Neural cell (in vitro differentiated cells): ENCODE measurements at regions not wholly inside any gene's neighbourhood (a gene's known extent, or its start where the extent isn't known, plus 50 kb on each side); places are given as distances from the start of the nearest gene placed in this dataset.

Source experiments
- H2AFZ ChIP-seq: fragments of 200-600, 300-800 bp; sonication (generic), shearing (Covaris generic); 2 replicates; pipeline ENCODE4 v1.6.0; 2014; ENCODE audit warnings: low read depth, mild to moderate bottlenecking, antibody characterized with exemption, low read length, moderate library complexity
- H3F3A ChIP-seq: fragments of 200-600 bp; shearing (Covaris generic); 2 replicates; pipeline ENCODE4 v1.6.1; 2016; ENCODE audit warnings: mild to moderate bottlenecking, moderate library complexity, mixed read lengths, antibody characterized with exemption, low read length; ENCODE audit not compliant: insufficient read depth, poor library complexity, severe bottlenecking
- H3K27ac ChIP-seq: fragments of 200-600, 300-800 bp; sonication (generic), shearing (Covaris generic); 2 replicates; pipeline ENCODE4 v1.5.1; 2014; ENCODE audit warnings: mild to moderate bottlenecking, low read length, moderate library complexity
- H3K27me3 ChIP-seq: fragments of 300-800, 200-600 bp; sonication (generic), shearing (Covaris generic); 2 replicates; pipeline ENCODE4 v1.6.0; 2014; ENCODE audit warnings: mild to moderate bottlenecking, low read depth, low read length, moderate library complexity; ENCODE audit not compliant: insufficient read depth
- H3K36me3 ChIP-seq: fragments of 300-800, 200-600 bp; sonication (generic), shearing (Covaris generic); 2 replicates; pipeline ENCODE4 v1.5.1; 2014; ENCODE audit warnings: mild to moderate bottlenecking, antibody characterized with exemption, low read length, moderate library complexity; ENCODE audit not compliant: insufficient read depth
- H3K4me2 ChIP-seq: fragments of 300-800, 200-600 bp; sonication (generic), shearing (Covaris generic); 2 replicates; pipeline ENCODE4 v1.6.0; 2014; ENCODE audit warnings: mild to moderate bottlenecking, low read length
- H3K4me3 ChIP-seq: fragments of 300-800, 200-600 bp; sonication (generic), shearing (Covaris generic); 2 replicates; pipeline ENCODE4 v1.5.1; 2014; ENCODE audit warnings: mild to moderate bottlenecking, low read length, moderate library complexity
- H3K79me2 ChIP-seq: fragments of 200-600 bp; shearing (Covaris generic); replicated peaks from 2 replicates; pipeline ENCODE4 v1.6.0; 2014; ENCODE audit warnings: mild to moderate bottlenecking, low read length, moderate library complexity; ENCODE audit not compliant: insufficient read depth
- H3K9ac ChIP-seq: fragments of 300-800, 200-600 bp; sonication (generic), shearing (Covaris generic); 2 replicates; pipeline ENCODE4 v1.6.1; 2016; ENCODE audit warnings: mild to moderate bottlenecking, low read length, mixed read lengths
- H3K9me2 ChIP-seq: fragments of 200-600 bp; shearing (Covaris generic); 2 replicates; pipeline ENCODE4 v1.6.1; 2016; ENCODE audit warnings: mild to moderate bottlenecking, low read length, mixed read lengths; ENCODE audit not compliant: insufficient read depth
- H3K9me3 ChIP-seq: fragments of 200-600, 300-800 bp; sonication (generic), shearing (Covaris generic); 2 replicates; pipeline ENCODE4 v1.6.1; 2016; ENCODE audit warnings: mild to moderate bottlenecking, mixed run types, low read length, moderate library complexity, mixed read lengths
- H4K20me1 ChIP-seq: fragments of 200-600 bp; shearing (Covaris generic); 2 replicates; pipeline ENCODE4 v1.6.1; 2016; ENCODE audit warnings: mild to moderate bottlenecking, mixed run types; ENCODE audit not compliant: insufficient read depth
- EP300 ChIP-seq: fragments of 450-650 bp; conservative IDR thresholded peaks from 2 replicates; pipeline ENCODE4 v1.6.1; 2014; ENCODE audit warnings: antibody characterized with exemption, mild to moderate bottlenecking, moderate library complexity; ENCODE audit not compliant: poor library complexity, severe bottlenecking
- EZH2 ChIP-seq: fragments of 200-600, 300-800 bp; shearing (Covaris generic), sonication (generic); IDR thresholded peaks from 2 replicates; pipeline ENCODE4 v1.6.1; 2014; ENCODE audit warnings: antibody characterized with exemption, low read length, borderline replicate concordance, mild to moderate bottlenecking; ENCODE audit not compliant: insufficient read depth, poor library complexity, severe bottlenecking
- MXI1 ChIP-seq: fragments of 450-650 bp; conservative IDR thresholded peaks from 2 replicates; pipeline ENCODE4 v1.6.1; 2014; ENCODE audit warnings: antibody characterized with exemption, mild to moderate bottlenecking; ENCODE audit not compliant: poor library complexity, severe bottlenecking
- POLR2AphosphoS5 ChIP-seq: IDR thresholded peaks from 2 replicates; pipeline ENCODE4 v1.6.1; 2012
- RAD21 ChIP-seq: fragments of 450-650 bp; conservative IDR thresholded peaks from 2 replicates; pipeline ENCODE4 v1.6.1; 2014; ENCODE audit warnings: antibody characterized with exemption, mild to moderate bottlenecking, moderate library complexity
- SMC3 ChIP-seq: fragments of 450-650 bp; conservative IDR thresholded peaks from 2 replicates; pipeline ENCODE4 v1.6.1; 2014; ENCODE audit warnings: antibody characterized with exemption, mild to moderate bottlenecking, moderate library complexity; ENCODE audit not compliant: poor library complexity
- TAF1 ChIP-seq: IDR thresholded peaks from 2 replicates; pipeline ENCODE4 v1.6.1; 2012; ENCODE audit warnings: low read depth
- TF ChIP-seq, protein P1 (sequence below): IDR thresholded peaks from 2 replicates; pipeline ENCODE4 v1.6.1; 2012; ENCODE audit warnings: borderline replicate concordance
- TF ChIP-seq, protein P2 (sequence below): fragments of 450-650 bp; IDR thresholded peaks from 2 replicates; pipeline ENCODE4 v1.5.1; 2014; ENCODE audit warnings: antibody characterized with exemption, mild to moderate bottlenecking, moderate library complexity; ENCODE audit not compliant: poor library complexity, severe bottlenecking

DNA sequence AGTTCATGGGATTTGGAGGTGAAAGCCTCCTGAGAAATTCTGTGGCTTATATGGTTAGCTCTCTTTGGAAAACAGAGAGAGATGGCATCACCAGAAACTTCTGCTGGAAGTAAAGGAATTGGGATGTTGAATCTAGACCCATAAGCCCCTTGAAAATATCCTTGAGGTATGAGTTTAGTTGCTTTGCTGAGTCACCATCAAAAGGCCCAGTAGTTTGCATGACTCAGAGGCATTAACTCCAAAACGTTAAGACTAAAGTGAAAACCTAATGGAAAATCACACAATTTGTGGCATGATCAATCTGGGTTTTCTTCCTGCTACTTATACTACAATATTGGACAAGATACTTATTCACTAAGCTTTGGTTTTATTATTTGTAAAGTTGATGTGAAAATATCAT lies 349.2 kb upstream of the SALL1 start:
- no peaks in the 10 kb centered on the region for H3F3A ChIP-seq
- TF ChIP-seq, protein P1, sequence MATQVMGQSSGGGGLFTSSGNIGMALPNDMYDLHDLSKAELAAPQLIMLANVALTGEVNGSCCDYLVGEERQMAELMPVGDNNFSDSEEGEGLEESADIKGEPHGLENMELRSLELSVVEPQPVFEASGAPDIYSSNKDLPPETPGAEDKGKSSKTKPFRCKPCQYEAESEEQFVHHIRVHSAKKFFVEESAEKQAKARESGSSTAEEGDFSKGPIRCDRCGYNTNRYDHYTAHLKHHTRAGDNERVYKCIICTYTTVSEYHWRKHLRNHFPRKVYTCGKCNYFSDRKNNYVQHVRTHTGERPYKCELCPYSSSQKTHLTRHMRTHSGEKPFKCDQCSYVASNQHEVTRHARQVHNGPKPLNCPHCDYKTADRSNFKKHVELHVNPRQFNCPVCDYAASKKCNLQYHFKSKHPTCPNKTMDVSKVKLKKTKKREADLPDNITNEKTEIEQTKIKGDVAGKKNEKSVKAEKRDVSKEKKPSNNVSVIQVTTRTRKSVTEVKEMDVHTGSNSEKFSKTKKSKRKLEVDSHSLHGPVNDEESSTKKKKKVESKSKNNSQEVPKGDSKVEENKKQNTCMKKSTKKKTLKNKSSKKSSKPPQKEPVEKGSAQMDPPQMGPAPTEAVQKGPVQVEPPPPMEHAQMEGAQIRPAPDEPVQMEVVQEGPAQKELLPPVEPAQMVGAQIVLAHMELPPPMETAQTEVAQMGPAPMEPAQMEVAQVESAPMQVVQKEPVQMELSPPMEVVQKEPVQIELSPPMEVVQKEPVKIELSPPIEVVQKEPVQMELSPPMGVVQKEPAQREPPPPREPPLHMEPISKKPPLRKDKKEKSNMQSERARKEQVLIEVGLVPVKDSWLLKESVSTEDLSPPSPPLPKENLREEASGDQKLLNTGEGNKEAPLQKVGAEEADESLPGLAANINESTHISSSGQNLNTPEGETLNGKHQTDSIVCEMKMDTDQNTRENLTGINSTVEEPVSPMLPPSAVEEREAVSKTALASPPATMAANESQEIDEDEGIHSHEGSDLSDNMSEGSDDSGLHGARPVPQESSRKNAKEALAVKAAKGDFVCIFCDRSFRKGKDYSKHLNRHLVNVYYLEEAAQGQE: no peak
- no peak for TF ChIP-seq EP300
- no peak for TF ChIP-seq MXI1
- no peak for TF ChIP-seq SMC3
- TF ChIP-seq, protein P2, sequence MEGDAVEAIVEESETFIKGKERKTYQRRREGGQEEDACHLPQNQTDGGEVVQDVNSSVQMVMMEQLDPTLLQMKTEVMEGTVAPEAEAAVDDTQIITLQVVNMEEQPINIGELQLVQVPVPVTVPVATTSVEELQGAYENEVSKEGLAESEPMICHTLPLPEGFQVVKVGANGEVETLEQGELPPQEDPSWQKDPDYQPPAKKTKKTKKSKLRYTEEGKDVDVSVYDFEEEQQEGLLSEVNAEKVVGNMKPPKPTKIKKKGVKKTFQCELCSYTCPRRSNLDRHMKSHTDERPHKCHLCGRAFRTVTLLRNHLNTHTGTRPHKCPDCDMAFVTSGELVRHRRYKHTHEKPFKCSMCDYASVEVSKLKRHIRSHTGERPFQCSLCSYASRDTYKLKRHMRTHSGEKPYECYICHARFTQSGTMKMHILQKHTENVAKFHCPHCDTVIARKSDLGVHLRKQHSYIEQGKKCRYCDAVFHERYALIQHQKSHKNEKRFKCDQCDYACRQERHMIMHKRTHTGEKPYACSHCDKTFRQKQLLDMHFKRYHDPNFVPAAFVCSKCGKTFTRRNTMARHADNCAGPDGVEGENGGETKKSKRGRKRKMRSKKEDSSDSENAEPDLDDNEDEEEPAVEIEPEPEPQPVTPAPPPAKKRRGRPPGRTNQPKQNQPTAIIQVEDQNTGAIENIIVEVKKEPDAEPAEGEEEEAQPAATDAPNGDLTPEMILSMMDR: no peak
- no peak for TF ChIP-seq TAF1
- no peak for TF ChIP-seq EZH2
- no peak for TF ChIP-seq POLR2AphosphoS5
- no peak for TF ChIP-seq RAD21

DNA sequence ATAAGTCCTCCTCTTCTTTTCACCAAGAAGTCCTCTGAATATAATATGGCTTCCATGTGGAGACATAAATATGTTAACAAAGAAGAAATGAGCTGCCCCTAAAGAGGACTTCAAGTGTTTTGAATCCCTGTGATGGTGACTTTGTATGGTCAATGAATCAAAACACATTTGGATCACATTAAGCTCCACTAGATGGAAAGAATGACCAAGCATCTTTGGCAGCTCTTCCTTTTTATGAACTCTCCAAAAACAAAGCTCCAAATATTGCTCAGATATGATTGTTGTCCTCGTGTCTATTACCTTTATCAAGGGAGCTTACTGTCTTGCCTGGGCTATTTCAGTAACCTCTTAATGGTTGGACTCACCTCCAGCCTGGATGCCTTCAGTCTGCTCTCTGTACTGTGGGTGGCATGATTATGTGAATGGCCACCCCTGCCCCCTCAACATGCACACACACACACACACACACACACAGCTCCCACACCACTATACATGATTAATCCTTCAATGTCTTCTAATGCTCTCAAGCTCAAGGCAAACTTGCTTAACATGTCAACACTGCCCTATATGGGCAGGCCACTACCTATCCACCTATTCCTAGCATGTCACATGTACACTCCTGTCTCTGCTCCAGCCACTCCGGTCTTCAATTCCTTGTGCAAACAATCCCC lies 346.6 kb upstream of the SALL1 start:
- Histone ChIP-seq H3K79me2 (no peaks in the 10 kb centered on the region), H3F3A (no peaks in the 10 kb centered on the region), H2AFZ (no peak overlapping the region), H3K36me3 (no peaks in the 10 kb centered on the region), H3K9me3 (no peaks in the 10 kb centered on the region), H3K9me2 (no peaks in the 10 kb centered on the region), H3K4me3 (no peak overlapping the region), H3K4me2 (no peak overlapping the region), H4K20me1 (no peaks in the 10 kb centered on the region), H3K27me3 (no peaks in the 10 kb centered on the region), H3K27ac (no peak overlapping the region), H3K9ac (no peak overlapping the region)
- TF ChIP-seq, protein P2: no peak
- TF ChIP-seq RAD21 (no peak), EZH2 (no peak), SMC3 (no peak), EP300 (no peak)
- TF ChIP-seq, protein P1: no peak

More for the DNA sequence above, 349.2 kb upstream of the SALL1 start:
- Histone ChIP-seq H3K27me3 (no peaks in the 10 kb centered on the region), H2AFZ (no peak overlapping the region), H3K9me3 (no peaks in the 10 kb centered on the region), H3K9me2 (no peaks in the 10 kb centered on the region), H3K36me3 (no peaks in the 10 kb centered on the region), H4K20me1 (no peaks in the 10 kb centered on the region), H3K9ac (no peak overlapping the region), H3K4me2 (no peak overlapping the region), H3K27ac (no peak overlapping the region), H3K4me3 (no peak overlapping the region), H3K79me2 (no peaks in the 10 kb centered on the region)
